Activated naive CD8-positive, alpha-beta T cell treated with anti-CD3 and anti-CD28 coated beads, Interleukin-2, amount 10 ng/mL, durations not matched to agents 7 days and 5 days (primary cell): ENCODE measurements at regions not wholly inside any gene's neighbourhood (a gene's known extent, or its start where the extent isn't known, plus 50 kb on each side); places are given as distances from the start of the nearest gene placed in this dataset.

Experiments
- ATAC-seq: fragments of 150-1000 bp; cut with Tn5 transposase; one replicate; pipeline ENCODE4 v1.10.0; 2021; ENCODE audit warnings: low read depth, moderate library complexity
- POLR2A ChIA-PET: fragments of 350-600 bp; sonication (Branson Sonifier 250); formaldehyde crosslinking; loops from one replicate; lab custom pipeline; 2021; ENCODE audit warnings: antibody characterized with exemption; lab: Charles Lee
- DNase-seq: peaks from one replicate; pipeline ENCODE4 v3.0.0; 2021
- H3K27ac Mint-ChIP-seq: one replicate; pipeline ENCODE4 v1.8.0; 2022; ENCODE audit warnings: mild to moderate bottlenecking, mixed read lengths
- H3K27me3 Mint-ChIP-seq: one replicate; pipeline ENCODE4 v1.8.0; 2022; ENCODE audit warnings: mild to moderate bottlenecking, moderate library complexity, mixed read lengths
- H3K36me3 Mint-ChIP-seq: one replicate; pipeline ENCODE4 v1.8.0; 2021; ENCODE audit warnings: mild to moderate bottlenecking, mixed read lengths
- H3K4me1 Mint-ChIP-seq: one replicate; pipeline ENCODE4 v1.8.0; 2021; ENCODE audit warnings: mixed read lengths
- H3K4me3 Mint-ChIP-seq: one replicate; pipeline ENCODE4 v1.8.0; 2022; ENCODE audit warnings: mild to moderate bottlenecking, moderate library complexity, mixed read lengths
- H3K9me3 Mint-ChIP-seq: one replicate; pipeline ENCODE4 v1.8.0; 2021; ENCODE audit warnings: mixed read lengths

- H3K4me1 Mint-ChIP-seq = no peaks in the 10 kb centered on the region
- POLR2A ChIA-PET = no interaction called here
- no peaks in the 10 kb centered on the region for H3K9me3 Mint-ChIP-seq
- H3K27me3 Mint-ChIP-seq = no peaks in the 10 kb centered on the region
- H3K36me3 Mint-ChIP-seq = no peaks in the 10 kb centered on the region
- H3K4me3 Mint-ChIP-seq = no peak overlapping the region
- no peak overlapping the region for H3K27ac Mint-ChIP-seq
- ATAC-seq (no peak), DNase-seq (no peak)
Observed at GRCh38 chr18:72470391-72470790, 73.8 kb downstream of the CBLN2 start.

- ATAC-seq (no peak), DNase-seq (no peak)
- Mint-ChIP-seq H3K4me1 (no peaks in the 10 kb centered on the region), H3K9me3 (no peaks in the 10 kb centered on the region), H3K27me3 (no peaks in the 10 kb centered on the region), H3K27ac (no peak overlapping the region), H3K4me3 (no peak overlapping the region), H3K36me3 (no peaks in the 10 kb centered on the region)
- POLR2A ChIA-PET = no interaction called here
Observed at GRCh38 chr18:72468021-72468710, 76.0 kb downstream of the CBLN2 start.

- Mint-ChIP-seq H3K27ac (no peak overlapping the region), H3K4me3 (no peak overlapping the region), H3K9me3 (no peaks in the 10 kb centered on the region), H3K27me3 (no peaks in the 10 kb centered on the region), H3K4me1 (no peaks in the 10 kb centered on the region), H3K36me3 (no peaks in the 10 kb centered on the region)
- POLR2A ChIA-PET = no interaction called here
- ATAC-seq (no peak), DNase-seq (no peak)
Observed at GRCh38 chr18:72460210-72460680, 83.9 kb downstream of the CBLN2 start.

- Mint-ChIP-seq H3K27me3 (no peaks in the 10 kb centered on the region), H3K27ac (no peak overlapping the region), H3K9me3 (no peaks in the 10 kb centered on the region), H3K36me3 (no peaks in the 10 kb centered on the region), H3K4me1 (no peaks in the 10 kb centered on the region), H3K4me3 (no peak overlapping the region)
- DNase-seq (no peak), ATAC-seq (no peak)
- POLR2A ChIA-PET = no interaction called here
Observed at GRCh38 chr18:72458271-72458670, 85.9 kb downstream of the CBLN2 start.

- no peak overlapping the region for H3K4me3 Mint-ChIP-seq
- DNase-seq (no peak), ATAC-seq (no peak)
- no peaks in the 10 kb centered on the region for H3K4me1 Mint-ChIP-seq
- no peaks in the 10 kb centered on the region for H3K27me3 Mint-ChIP-seq
- no peak overlapping the region for H3K27ac Mint-ChIP-seq
- POLR2A ChIA-PET = no interaction called here
- peaks cover 8% of the 10 kb centered on the region for H3K9me3 Mint-ChIP-seq
- no peaks in the 10 kb centered on the region for H3K36me3 Mint-ChIP-seq
Observed at GRCh38 chr18:72456802-72457201, 87.3 kb downstream of the CBLN2 start.

- DNase-seq = no peak
- no peak for ATAC-seq
- Mint-ChIP-seq H3K4me3 (no peak overlapping the region), H3K27ac (no peak overlapping the region), H3K4me1 (no peaks in the 10 kb centered on the region), H3K27me3 (no peaks in the 10 kb centered on the region), H3K9me3 (peaks cover 8% of the 10 kb centered on the region), H3K36me3 (no peaks in the 10 kb centered on the region)
- POLR2A ChIA-PET = no interaction called here
Observed at GRCh38 chr18:72452328-72452727, 91.8 kb downstream of the CBLN2 start.

GRCh38 chr18:72444798-72445155 is 99.4 kb downstream of the CBLN2 start:
- no peak for ATAC-seq
- Mint-ChIP-seq H3K27me3 (no peaks in the 10 kb centered on the region), H3K27ac (no peak overlapping the region), H3K4me1 (no peaks in the 10 kb centered on the region), H3K9me3 (no peaks in the 10 kb centered on the region), H3K4me3 (no peak overlapping the region), H3K36me3 (no peaks in the 10 kb centered on the region)
- POLR2A ChIA-PET = no interaction called here
- DNase-seq = no peak

- Mint-ChIP-seq H3K36me3 (no peaks in the 10 kb centered on the region), H3K4me3 (no peak overlapping the region), H3K9me3 (no peaks in the 10 kb centered on the region), H3K4me1 (no peaks in the 10 kb centered on the region), H3K27me3 (no peaks in the 10 kb centered on the region), H3K27ac (no peak overlapping the region)
- no peak for DNase-seq
- POLR2A ChIA-PET = no interaction called here
- no peak for ATAC-seq
Observed at GRCh38 chr18:72444111-72444797, 99.9 kb downstream of the CBLN2 start.

GRCh38 chr18:72436401-72436800 is 107.7 kb downstream of the CBLN2 start:
- H3K27me3 Mint-ChIP-seq = no peaks in the 10 kb centered on the region
- POLR2A ChIA-PET = no interaction called here
- no peak overlapping the region for H3K4me3 Mint-ChIP-seq
- H3K9me3 Mint-ChIP-seq = no peaks in the 10 kb centered on the region
- H3K27ac Mint-ChIP-seq = no peak overlapping the region
- ATAC-seq (no peak), DNase-seq (no peak)
- H3K4me1 Mint-ChIP-seq = no peaks in the 10 kb centered on the region
- H3K36me3 Mint-ChIP-seq = no peaks in the 10 kb centered on the region

- Mint-ChIP-seq H3K27me3 (no peaks in the 10 kb centered on the region), H3K9me3 (peaks cover 5% of the 10 kb centered on the region), H3K4me3 (no peak overlapping the region), H3K36me3 (no peaks in the 10 kb centered on the region), H3K4me1 (no peaks in the 10 kb centered on the region), H3K27ac (no peak overlapping the region)
- ATAC-seq (no peak), DNase-seq (no peak)
- POLR2A ChIA-PET = no interaction called here
Observed at GRCh38 chr18:72433756-72434155, 110.4 kb downstream of the CBLN2 start.

GRCh38 chr18:72427721-72428120 is 116.4 kb downstream of the CBLN2 start:
- DNase-seq = no peak
- Mint-ChIP-seq H3K27ac (no peak overlapping the region), H3K9me3 (peaks cover 5% of the 10 kb centered on the region), H3K36me3 (no peaks in the 10 kb centered on the region), H3K4me1 (no peaks in the 10 kb centered on the region), H3K27me3 (no peaks in the 10 kb centered on the region), H3K4me3 (no peak overlapping the region)
- no peak for ATAC-seq
- POLR2A ChIA-PET = no interaction called here

- Mint-ChIP-seq H3K4me1 (no peaks in the 10 kb centered on the region), H3K27ac (no peak overlapping the region), H3K4me3 (no peak overlapping the region), H3K27me3 (no peaks in the 10 kb centered on the region), H3K36me3 (no peaks in the 10 kb centered on the region), H3K9me3 (no peaks in the 10 kb centered on the region)
- POLR2A ChIA-PET = no interaction called here
- no peak for ATAC-seq
- no peak for DNase-seq
Observed at GRCh38 chr18:72419914-72420313, 124.2 kb downstream of the CBLN2 start.

- POLR2A ChIA-PET = no interaction called here
- ATAC-seq (no peak), DNase-seq (no peak)
- no peaks in the 10 kb centered on the region for H3K36me3 Mint-ChIP-seq
- no peaks in the 10 kb centered on the region for H3K27me3 Mint-ChIP-seq
- H3K27ac Mint-ChIP-seq = no peak overlapping the region
- no peaks in the 10 kb centered on the region for H3K4me1 Mint-ChIP-seq
- H3K4me3 Mint-ChIP-seq = no peak overlapping the region
- H3K9me3 Mint-ChIP-seq = no peaks in the 10 kb centered on the region
Observed at GRCh38 chr18:72412927-72413326, 131.2 kb downstream of the CBLN2 start.

- H3K27ac Mint-ChIP-seq = no peak overlapping the region
- no peaks in the 10 kb centered on the region for H3K4me1 Mint-ChIP-seq
- no peaks in the 10 kb centered on the region for H3K36me3 Mint-ChIP-seq
- no peak overlapping the region for H3K4me3 Mint-ChIP-seq
- POLR2A ChIA-PET = no interaction called here
- no peaks in the 10 kb centered on the region for H3K9me3 Mint-ChIP-seq
- no peak for ATAC-seq
- H3K27me3 Mint-ChIP-seq = no peaks in the 10 kb centered on the region
- DNase-seq = no peak
Observed at GRCh38 chr18:72411261-72411660, 132.9 kb downstream of the CBLN2 start.
